HG03432 (cell line): ENCODE measurements at regions not wholly inside any gene's neighbourhood (a gene's known extent, or its start where the extent isn't known, plus 50 kb on each side); places are given as distances from the start of the nearest gene placed in this dataset.

Experiments
- ATAC-seq: cut with Tn5 transposase; IDR thresholded peaks from one replicate; pipeline ENCODE4 v1.9.1; 2021; ENCODE audit warnings: mild to moderate bottlenecking, moderate library complexity; ENCODE audit not compliant: unreplicated experiment

DNA sequence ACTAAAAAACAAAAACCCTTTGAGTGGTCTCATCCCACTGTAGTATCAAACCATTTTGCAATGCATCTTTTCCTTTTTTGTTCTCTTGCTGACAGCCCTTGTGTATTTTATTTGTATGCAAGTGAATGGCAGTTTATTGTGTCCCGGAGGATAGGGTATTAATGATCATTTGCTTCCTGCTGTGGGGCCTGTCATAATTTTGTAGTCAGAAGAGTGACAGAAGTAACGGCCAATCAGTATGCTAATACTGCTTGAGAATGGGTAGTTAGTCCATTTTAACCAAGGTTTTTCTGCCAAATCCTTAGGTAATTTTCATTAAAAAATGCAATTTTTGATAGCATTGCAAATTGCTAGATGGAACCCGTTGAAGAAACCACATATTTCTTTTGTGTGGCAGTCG is 75.5 kb upstream of the PLSCR5 start:
- no peak for ATAC-seq

DNA sequence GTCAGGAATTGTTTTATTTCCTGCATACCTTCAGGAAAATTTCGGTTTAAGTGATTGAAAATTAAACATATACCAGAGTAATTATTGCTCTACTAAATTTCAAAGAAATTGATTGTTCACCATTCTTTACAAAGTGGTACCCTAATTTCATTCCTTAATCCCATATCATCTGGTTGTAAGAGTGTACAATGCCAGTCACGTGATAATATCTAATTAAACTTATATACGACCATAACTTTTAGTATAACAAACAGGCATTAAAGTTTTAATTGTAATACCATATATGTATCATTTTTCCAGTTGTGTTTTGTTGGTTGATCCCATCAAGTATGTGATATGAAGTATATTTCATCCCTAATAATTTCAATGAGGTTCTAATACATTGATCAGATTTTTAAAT is 74.8 kb upstream of the PLSCR5 start:
- ATAC-seq, result no peak

DNA sequence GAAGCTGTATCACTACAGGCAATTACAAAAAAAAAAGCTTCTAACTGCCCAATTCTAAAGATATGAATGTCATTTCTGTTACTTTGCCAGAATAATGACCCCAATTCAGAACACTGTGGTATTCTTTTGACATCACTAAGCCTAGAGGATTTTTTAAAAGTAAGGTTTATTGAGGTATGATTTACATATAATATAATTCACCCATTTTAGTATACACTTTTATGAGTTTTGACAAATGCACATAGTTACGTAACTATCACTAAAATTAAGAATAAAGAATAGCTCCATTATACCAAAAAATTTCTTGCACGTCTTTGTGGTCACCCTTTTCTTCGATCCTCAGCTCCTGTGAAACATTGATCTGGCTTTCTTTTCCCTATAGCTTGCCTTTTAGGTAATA is 74.0 kb upstream of the PLSCR5 start:
- no peak for ATAC-seq

DNA sequence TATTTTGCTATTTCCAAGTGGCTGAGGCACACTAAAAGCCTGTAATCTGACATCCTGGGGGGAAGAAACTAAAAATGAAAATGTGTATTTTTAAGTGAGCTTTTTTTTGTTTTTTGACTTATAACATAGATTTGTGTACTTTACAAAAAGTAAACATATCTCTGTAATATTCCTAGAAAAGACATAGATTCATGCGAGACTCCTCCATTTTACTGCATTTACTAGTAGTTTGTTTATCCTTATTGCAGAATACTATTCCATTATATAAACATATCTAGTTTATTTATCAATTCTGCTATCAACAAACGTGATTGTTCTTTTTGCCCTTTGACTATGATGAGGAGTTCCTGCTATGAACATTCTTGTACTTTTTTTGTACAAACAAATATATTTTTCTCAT is 67.8 kb upstream of the PLSCR5 start:
- no peak for ATAC-seq

DNA sequence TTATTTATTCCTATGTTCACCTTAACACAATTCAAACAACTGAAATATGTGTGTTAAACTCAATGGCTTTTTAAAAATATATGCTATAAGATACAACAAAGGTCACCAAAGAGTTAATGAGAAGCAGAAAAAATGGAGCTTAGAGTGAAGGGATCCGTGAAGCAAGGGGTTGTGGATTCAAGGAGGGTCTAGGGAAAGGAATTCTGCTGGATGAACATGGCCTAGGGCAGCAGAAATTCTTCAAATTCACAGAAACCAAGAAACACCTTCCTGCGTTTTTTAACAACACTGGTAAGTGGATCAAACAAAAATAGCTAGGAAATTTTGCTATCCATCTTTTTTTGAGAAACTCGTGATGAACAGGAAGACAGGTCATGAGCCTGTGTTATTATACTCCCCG is 59.3 kb upstream of the PLSCR5 start:
- no peak for ATAC-seq

DNA sequence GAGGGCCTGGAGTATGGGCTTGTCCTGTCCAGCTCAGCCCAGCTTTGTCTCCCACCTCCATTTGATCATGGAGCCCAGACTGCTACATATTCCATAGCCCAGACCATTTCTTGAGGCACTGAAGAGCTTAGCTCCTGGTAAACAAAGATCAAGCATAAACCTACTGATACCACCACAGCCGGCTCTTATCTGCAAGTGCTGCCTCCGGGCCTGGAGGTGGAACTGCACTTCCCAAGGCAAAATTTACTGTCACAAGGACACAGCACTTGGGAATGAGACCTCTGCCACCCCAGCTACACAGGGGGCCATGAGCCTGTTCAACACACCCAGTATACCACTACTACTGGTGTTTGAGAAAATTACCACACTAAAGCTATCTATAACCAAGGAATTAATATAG is 53.7 kb upstream of the PLSCR5 start:
- ATAC-seq, result no peak

DNA sequence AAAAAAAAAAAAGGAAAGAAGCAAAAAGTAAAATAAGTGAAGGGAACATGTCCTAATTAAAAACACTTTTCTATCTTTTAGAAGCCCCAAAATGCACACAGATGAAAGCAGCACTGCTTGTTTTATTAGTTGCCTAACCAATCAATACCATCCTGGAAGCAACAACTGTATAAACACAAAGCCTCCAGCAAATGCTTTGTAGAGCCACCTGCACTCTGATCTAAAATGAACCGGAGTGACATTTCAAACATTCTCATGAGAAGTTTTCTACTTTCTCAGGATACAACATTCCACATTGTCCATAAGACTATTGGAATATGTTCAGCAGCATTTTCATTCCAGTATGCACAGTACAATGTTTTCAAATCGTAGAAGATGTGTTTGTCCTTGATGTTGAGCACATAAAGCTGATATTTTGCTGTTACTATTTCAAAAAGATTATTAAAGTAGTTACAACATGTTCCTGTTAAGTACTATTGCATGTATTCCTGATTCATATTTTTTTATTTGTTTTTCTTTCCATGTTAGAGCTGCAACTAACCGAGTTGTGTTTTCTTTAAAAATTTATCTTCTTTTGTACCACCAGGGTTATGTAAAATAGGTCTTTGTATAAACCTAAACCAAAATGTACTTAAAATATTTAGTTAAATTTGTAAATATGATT is 50.3 kb upstream of the PLSCR5 start:
- no peak for ATAC-seq
